ENCODE measurements at regions not wholly inside any gene's neighbourhood (a gene's known extent, or its start where the extent isn't known, plus 50 kb on each side); places are given as distances from the start of the nearest gene placed in this dataset.
A peak's percentile ranks its signal among the peaks of the same experiment; 100 is the strongest.
"Not testable (repeated sequence)": the region's sequence is repeated elsewhere in the genome, so short reads cannot be mapped to it uniquely, and the experiment has no call there.

DNA sequence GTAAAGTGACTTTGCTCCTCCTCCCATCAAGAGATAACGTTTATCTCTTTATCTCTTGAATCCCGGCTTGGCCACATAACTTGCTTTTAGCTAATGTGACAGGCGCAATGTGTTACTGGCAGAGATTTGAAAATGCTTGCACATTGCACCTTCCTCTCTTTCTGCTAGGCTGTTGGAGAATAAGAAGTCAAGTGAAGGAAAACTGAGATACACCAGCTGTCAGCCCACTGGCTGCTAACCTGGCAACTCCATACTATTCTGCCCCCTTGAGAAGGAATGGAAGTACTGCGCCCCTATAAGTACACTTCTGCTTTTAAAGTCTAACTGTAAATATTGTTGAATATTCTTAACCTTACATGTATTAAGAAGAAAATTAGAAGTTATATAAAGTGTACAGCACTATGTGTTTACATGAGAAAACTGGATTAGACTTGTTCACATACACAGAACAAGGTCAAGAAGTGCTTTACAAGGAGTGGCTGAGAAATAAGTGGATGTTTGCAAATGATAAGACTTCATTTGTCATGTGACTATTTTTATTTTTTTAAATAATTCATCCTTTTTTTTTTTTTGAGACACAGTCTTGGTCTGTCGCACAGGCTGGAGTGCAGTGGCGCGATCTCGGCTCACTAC lies 424.5 kb upstream of the CTSO start:
- ATAC-seq: no peak
- DNase-seq (ENCODE audit: missing footprints): no peak

DNA sequence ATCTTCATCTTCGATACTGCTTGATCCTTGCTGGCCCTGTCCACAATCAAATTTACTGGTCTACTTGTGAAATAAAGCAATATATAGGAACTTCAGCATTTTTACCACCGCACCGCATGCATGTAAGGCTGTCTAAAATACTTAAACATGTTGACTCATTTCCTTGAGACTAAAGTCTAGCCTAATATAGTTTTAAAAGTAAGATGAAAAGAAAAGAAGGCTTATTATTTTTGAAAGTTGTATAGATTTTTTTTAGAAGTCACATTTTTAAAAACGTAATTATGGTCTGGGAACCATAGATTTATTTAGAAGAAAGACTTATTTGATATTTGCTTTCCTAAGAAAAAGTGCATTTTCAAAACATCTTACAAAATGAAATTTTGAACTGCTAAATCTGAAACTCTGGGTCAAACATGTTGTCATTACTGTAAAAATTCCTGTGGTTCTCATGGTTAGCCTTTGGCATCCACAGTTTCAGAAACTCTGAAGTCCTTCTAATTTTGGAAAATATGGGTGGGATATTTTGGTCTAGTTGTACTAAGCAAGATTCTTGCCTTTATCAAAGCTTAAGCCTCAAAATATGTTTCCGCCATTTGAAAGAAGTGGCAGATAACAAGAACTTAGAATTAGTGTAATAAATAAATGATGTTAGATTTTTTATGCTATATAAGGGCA lies 423.5 kb upstream of the CTSO start:
- intact Hi-C loops (cut with DNase I): no loop called here
- DNase-seq (ENCODE audit: missing footprints): no peak
- no peak for ATAC-seq

More for the DNA sequence above, 424.5 kb upstream of the CTSO start:
- intact Hi-C loops (cut with DNase I): no loop called here

DNA sequence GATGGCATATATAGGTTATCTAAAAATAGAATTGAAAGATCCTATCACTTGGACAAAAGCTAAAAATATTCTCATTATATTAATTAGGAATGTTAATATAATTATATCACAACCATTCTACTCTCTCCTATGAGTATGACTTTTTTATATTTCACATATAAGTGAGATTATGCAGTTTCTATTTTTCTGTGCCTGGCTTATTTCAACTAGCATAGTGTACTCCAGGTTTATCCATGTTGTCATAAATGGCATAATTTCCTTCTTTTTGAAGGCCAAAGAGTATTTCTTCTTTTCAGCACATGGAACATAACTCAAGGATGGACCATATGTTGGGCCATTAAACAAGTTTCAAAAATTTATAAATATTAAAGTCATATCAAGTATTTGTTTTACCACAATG lies 421.2 kb upstream of the CTSO start:
- intact Hi-C loops (cut with DNase I): no loop called here
- ATAC-seq (no peak), DNase-seq (ENCODE audit: missing footprints) (no peak)

DNA sequence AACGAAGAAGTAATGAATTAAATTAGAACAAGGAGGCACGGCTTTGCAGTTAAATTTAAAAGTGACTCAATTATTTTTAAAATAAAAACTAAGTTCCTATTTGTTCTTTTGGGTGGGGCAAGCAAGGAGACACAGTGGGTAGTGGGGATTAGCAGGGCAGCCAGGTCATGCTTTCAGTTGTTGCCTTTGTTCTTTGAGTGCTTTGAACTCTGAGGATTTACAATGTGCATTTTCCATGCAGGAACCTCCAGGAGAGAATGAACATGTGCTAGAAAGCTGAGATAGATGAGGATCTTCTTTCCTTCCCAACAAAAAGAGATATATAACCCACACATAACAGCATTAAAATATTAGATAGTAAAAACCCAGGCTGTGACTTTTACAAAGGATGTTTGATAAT lies 420.4 kb upstream of the CTSO start:
- intact Hi-C loops (cut with DNase I): no loop called here
- DNase-seq (ENCODE audit: missing footprints): no peak
- no peak for ATAC-seq

DNA sequence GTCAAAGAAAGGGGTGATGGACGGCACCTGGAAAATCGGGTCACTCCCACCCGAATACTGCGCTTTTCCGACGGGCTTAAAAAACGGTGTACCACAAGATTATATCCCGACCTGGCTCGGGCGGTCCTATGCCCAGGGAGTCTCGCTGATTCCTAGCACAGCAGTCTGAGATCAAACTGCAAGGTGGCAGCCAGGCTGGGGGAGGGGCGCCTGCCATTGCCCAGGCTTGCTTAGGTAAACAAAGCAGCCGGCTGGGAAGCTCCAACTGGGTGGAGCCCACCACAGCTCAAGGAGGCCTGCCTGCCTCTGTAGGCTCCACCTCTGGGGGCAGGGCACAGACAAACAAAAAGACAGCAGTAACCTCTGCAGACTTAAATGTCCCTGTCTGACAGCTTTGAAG lies 413.8 kb upstream of the CTSO start:
- ATAC-seq; intact Hi-C loops (cut with DNase I); DNase-seq (ENCODE audit: missing footprints): not testable (repeated sequence)

DNA sequence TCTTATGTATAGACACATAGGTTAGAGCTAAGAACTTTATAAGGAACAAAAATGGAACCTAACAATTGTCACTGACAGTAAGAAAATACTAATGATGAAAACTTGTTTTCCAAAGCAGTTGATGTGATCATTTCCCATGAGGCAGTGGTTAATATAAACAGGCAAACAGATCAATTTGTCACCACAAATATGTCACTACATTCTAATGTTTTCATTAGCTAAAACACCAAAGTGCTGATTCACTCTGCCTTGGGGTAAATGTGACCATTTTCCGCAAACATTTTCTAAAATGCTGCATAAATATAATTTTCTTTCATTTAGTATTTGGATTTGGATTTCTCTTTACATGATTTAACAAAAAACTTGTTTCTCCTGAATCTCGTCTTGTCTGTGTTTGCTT lies 408.9 kb upstream of the CTSO start:
- DNase-seq (ENCODE audit: missing footprints) (no peak), ATAC-seq (no peak)
- intact Hi-C loops (cut with DNase I): no loop called here

DNA sequence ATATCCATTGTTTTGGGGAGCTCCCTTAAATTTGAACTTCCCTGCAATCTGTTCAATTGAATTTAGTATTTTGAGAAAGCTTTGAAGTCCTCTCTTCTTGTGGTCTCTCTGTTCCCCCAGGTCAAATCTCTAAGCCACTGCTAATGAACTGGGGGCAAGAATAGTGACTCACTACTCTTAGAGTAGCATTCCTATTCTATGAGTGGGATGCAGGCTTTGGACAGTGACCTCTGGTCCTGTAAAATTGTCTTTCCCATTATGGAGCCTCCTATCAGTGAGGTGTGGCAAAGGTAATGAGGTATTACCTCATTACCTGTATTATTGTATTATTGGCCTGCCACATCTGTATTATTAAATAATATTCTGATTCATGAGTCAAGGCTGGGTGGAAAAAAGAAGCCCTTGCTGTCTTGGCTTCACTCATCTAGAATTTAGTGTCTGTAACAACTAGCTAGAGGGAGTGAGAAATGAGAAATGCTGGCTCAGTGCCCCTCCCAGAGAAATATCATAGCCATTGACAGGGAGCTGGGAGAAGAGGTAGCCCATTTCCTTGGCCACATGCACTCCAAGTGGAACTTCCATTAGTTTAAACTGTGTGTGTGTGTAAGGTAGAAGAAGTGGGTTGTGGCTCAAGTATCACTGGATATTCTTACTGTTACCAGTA lies 393.9 kb upstream of the CTSO start:
- no peak for DNase-seq (ENCODE audit: missing footprints)
- no peak for ATAC-seq
- intact Hi-C loops (cut with DNase I): no loop called here

DNA sequence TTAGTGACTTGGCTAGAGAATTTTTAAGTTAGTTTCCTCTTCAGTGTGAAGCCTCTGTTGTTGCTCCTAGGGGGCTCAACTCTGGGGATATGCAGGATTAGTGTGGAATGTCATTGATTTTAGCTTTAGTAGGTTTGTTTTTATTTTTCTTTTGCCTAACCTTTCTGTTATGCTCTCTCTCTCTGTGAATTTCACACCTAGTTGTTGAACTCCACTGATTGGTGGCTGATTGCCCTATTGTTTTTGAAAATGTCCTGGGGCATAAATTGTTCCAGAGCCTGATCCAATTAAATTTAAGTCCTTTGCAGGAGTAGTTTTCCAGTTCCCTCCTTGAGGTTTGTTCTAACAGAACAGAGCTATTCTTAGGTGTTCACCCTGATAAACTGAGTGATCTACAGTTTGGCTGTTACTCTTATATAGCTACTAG lies 393.3 kb upstream of the CTSO start:
- no peak for ATAC-seq
- intact Hi-C loops (cut with DNase I): no loop called here
- no peak for DNase-seq (ENCODE audit: missing footprints)

DNA sequence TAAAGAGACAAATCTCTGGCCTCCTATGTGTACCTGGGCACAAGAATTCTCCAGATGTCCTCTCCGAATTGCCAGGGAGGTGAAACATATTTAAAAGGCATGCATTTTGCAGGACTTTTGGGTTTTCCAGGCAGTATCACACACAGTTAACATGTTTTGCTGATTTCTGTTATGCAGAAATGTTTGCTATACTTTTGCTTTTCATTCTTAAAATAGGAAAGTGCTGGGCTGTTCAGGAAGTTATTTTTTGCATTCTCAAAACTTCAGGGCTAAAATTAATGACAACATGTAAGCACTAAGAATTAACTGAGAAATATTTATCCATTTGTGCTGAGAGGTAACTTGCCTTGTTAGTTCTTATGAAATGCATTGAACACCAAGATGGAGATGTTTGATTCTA lies 390.7 kb upstream of the CTSO start:
- intact Hi-C loops (cut with DNase I): no loop called here

DNA sequence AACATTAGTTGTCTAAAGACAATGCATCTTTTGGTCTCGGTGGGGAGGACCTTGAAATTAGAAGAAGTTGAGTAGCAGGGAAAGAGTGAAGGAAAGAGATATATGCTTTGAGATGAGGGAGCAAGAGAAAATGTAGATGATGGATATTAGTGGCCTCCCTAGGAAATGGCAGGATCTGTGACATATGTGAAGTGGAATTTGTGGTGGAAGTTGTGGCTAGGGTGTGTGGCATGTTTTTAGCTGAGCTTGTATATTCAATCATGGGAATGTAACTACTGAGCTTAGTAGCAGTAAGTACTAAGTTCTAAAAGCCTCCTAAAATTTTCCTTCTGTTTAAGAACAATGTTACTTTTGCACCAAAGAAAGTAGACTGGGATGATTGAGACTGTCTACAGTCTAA lies 382.8 kb upstream of the CTSO start:
- intact Hi-C loops (cut with DNase I): no loop called here
- DNase-seq (ENCODE audit: missing footprints) (no peak), ATAC-seq (no peak)

More for the DNA sequence above, 390.7 kb upstream of the CTSO start:
- no peak for DNase-seq (ENCODE audit: missing footprints)
- ATAC-seq: no peak

DNA sequence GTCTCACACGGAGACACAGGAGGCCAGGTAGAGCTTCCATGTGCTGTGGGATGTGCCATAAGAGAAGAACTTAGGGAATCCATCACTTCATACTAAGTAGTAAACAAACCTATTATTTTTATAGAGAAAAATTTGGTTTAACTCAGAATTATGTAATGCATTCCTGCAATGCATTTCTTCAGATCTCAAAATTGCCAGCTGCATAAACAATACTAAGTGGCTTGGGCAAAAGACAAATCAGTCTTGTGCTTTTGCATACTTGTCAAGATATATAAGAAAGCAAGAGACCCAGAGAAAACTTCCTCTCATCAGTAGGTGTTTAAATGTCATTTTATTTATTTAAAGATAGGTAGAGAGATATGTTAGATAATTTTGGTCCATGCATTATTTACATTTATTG lies 382.1 kb upstream of the CTSO start:
- ATAC-seq: no peak
- intact Hi-C loops (cut with DNase I): no loop called here

DNA sequence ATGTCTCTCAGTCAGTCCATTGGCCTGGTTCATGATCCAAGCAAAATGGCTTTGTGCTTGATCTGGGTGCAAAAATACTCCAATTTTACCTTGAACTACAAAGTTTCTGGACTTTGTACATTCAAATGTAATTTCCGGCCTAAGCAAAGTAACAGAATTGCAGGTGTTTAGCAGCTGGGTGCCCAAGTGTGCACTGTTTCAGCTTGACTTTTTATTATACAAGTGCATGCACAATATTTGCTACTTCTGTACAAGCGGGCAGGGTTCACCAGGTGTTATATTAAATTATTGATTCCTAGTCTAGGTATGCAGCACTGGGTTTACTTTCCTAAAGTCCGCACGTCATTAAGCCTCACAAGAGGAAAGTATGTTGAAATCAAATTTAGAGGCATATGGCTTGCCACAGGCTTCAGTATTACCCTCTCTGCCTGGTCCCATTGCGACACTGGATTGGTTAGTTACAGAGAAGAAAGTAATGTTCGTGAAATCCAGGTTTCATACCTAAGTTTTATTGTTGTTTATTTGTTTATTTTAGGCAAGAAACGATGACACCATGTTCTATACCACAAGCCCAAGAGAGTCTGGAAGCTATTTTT lies 376.9 kb upstream of the CTSO start:
- DNase-seq (ENCODE audit: missing footprints): no peak
- intact Hi-C loops (cut with DNase I): no loop called here
- ATAC-seq: no peak

More for the DNA sequence above, 382.1 kb upstream of the CTSO start:
- no peak for DNase-seq (ENCODE audit: missing footprints)

DNA sequence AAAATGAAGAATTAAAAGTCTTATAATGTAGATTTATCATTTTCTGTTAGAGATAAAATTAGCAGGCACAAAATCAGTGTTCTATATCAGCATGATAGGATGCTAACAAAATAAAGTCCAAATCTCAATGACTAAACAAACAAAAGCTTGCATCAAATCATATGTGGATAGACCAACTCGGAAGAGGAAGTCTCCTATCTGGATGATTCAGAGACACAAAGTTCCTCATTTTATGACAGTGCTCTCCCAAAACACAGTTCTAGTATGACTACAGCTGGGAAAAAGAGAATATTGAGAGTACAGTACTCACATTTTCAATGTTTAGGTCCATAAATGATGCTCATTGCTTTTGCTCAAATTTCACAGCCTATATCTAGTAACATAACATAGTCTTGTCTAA lies 376.1 kb upstream of the CTSO start:
- intact Hi-C loops (cut with DNase I): no loop called here
- ATAC-seq (no peak), DNase-seq (ENCODE audit: missing footprints) (no peak)

DNA sequence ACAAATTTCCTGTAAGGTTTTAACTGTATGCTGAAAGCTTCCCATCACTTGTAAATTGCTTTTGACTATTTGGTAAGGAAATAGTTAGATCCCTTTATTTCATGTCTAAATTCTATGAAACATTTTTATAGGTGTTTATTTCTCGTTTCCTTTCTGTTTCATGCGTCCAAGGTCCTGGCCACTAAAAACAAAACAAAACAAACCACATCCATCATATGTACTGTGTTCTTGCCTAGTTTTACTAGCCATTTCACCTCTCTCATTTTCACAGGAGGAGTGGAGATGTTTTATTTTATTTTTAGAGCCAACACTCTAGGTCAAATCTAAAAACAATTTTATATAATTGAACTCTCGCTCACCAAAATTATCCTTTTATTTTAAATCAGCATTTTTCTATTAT lies 375.2 kb upstream of the CTSO start:
- DNase-seq (ENCODE audit: missing footprints) (no peak), ATAC-seq (no peak)
- intact Hi-C loops (cut with DNase I): no loop called here

DNA sequence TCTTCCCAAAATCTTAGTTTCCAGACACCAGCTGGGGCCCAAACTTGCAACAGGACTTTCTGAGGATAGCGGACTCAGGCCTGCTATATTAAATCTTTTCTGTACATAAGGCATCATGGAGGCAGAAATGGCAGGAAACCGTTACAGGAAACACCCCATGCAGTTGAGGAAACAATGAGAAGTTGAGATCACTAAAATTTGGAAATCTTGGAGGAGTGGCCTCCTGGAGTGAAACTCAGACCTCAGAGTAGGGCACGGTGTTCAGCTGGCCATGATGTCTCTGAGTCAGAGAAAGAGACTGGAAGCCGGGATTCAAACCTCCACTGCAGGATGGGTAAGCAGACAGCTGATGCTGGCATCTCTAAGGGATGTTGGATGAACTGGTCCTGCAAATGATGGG lies 372.6 kb upstream of the CTSO start:
- DNase-seq (ENCODE audit: missing footprints) (no peak), ATAC-seq (no peak)
- intact Hi-C loops (cut with DNase I): no loop called here

DNA sequence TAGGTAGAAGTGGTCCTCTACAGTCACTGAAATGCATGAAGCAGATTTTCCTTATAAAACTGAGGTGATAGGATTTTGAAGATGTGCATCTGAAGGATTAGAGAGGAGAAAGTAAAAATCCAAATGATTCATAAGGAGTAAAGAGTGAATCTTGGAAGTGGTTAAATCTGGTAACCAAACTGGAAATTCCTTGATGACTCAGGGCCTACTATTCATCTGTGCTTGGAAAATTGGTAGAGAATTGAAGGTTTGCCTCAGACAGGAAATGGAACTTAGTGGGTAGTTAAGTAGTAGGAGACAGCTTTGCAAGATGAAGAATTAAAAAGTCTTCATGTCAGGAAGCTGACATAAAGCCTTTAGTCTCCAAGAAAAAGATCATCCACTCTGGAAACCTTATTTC lies 368.9 kb upstream of the CTSO start:
- intact Hi-C loops (cut with DNase I): no loop called here
- DNase-seq (ENCODE audit: missing footprints) (no peak), ATAC-seq (no peak)

DNA sequence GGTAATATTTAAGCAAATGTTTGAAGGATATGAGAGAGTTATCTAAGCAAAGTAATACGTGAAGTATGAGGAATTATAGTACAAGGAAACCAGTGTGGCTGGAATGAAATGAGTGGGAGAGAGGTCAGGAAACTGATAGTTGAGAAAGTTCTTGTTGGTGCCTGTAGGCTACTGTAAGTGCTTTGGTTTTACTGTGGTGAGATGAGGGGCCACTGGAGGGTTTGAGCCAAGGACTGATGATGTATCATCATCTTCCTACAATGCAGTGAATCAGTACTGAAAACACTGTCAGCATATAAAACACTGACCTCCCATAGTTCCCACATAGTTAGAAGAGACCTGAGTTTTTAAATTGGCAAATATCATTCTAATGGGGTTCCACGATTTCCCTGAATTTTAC lies 367.5 kb upstream of the CTSO start:
- DNase-seq (ENCODE audit: missing footprints): no peak
- intact Hi-C loops (cut with DNase I): no loop called here
- ATAC-seq: no peak

DNA sequence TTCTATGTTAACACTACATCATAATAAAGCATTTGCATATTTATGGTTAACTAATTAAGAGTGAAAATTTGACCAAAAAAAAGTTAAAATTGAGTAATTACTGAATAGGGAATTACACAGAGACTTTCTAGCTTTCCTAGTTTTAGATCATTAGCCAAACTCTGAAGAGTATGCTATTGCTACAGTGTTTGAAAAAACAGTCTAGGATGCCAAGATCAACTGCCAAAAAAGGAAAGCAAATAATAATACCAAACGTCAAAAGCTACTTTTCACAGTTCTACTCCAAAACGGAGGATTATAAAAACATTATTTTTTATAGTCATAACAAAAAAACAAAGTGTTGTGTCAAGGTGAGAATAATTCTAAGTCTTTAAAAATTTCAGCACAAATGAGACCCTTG lies 359.8 kb upstream of the CTSO start:
- DNase-seq (ENCODE audit: missing footprints) (no peak), ATAC-seq (no peak)
- intact Hi-C loops (cut with DNase I): no loop called here

DNA sequence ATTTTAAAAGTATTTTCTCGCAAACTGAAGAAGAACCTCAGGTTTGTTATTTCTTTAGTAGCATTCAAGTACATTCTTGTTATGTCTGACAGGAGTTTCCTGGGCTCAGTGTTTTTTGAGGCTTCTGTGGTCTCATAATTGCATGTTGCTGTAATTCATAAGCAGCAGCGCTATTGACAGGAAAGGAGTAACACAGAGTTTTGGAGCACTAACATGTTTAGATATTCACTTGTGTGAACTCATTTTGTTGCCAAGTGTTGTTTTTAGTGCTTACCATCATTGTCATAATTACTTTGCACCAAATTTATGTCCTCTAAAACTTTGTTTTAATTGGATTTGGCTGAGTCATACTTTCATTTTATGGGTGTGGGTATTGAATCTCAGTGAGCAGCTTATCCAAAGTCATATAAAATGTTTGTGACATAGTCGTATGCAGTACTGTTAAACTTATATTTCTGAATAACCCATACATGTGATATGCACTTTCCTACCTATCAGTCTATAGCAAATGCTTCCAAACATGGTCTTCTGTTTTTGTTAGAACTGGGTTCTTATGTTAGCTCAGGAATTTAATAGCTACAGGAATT lies 358.7 kb upstream of the CTSO start:
- intact Hi-C loops (cut with DNase I): no loop called here
- no peak for ATAC-seq
- no peak for DNase-seq (ENCODE audit: missing footprints)

DNA sequence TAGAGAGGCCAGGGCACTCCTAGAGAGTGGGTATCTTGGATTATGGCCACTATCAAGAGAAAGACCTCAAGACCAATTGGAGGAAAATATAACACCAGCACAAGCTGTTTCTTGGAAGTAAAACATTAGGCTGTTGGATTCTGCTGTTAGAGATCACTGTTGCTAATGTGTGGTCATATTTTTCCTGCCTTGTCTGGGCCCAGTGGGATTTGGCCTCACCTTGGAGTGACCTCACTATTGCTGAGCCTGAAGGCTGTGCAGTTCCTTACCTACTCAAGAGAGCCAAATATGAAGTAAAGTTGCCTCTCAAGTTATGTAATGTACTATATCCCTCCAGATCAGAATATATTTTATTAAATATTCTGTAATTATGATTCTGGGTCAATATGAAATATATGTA lies 355.4 kb upstream of the CTSO start:
- DNase-seq (ENCODE audit: missing footprints): peak; percentile 17
- ATAC-seq: no peak
- intact Hi-C loops (cut with DNase I): no loop called here

Data from Right ventricle myocardium inferior (tissue), 1 donor.